ENCODE measurements at regions not wholly inside any gene's neighbourhood (a gene's known extent, or its start where the extent isn't known, plus 50 kb on each side); places are given as distances from the start of the nearest gene placed in this dataset.
A peak's percentile ranks its signal among the peaks of the same experiment; 100 is the strongest.

DNA sequence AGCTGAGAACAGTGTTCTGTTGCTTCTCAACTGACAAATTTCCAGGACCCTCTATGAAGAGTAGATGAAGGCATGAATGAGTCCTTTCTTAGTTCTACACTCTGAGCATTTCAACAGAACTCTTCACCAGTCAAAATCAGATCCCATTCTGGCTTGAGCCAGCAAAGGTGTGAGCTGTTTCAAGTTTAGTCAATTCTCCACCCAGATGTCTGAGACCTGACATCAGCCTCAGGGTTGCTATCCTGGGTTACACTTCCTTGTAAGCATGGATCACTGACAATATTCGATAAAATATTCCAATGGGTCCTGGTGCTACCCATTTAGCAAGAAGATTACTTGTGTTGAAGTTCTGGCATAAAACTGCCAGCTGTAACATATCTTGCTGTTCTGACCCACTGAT is 97.6 kb upstream of the PPP2R3A start:
- no CpG with 5 or more reads among the region's 1 CpG for whole genome bisulfite sequencing (ENCODE audit: insufficient coverage, insufficient read length)
- Histone ChIP-seq H3K27ac (ENCODE audit: low read length) (no peak overlapping the region), H3K9me3 (ENCODE audit: control insufficient read depth, insufficient read depth, low read length) (no peaks in the 10 kb centered on the region), H3K27me3 (ENCODE audit: control insufficient read depth, insufficient read depth, low read length) (no peaks in the 10 kb centered on the region), H3K4me3 (ENCODE audit: low read length) (no peak overlapping the region), H3K4me1 (ENCODE audit: control insufficient read depth, insufficient read depth, low read length) (no peaks in the 10 kb centered on the region), H3K36me3 (ENCODE audit: control insufficient read depth, insufficient read depth, low read length) (no peaks in the 10 kb centered on the region)
- no peak for DNase-seq (ENCODE audit: low read depth, low spot score)

GRCh38 chr3:135868801-135869200 is 96.7 kb upstream of the PPP2R3A start:
- Histone ChIP-seq H3K27ac (ENCODE audit: low read length) (no peak overlapping the region), H3K36me3 (ENCODE audit: control insufficient read depth, insufficient read depth, low read length) (no peaks in the 10 kb centered on the region), H3K4me3 (ENCODE audit: low read length) (no peak overlapping the region), H3K4me1 (ENCODE audit: control insufficient read depth, insufficient read depth, low read length) (no peaks in the 10 kb centered on the region), H3K9me3 (ENCODE audit: control insufficient read depth, insufficient read depth, low read length) (no peaks in the 10 kb centered on the region), H3K27me3 (ENCODE audit: control insufficient read depth, insufficient read depth, low read length) (no peaks in the 10 kb centered on the region)
- no CpG with 5 or more reads among the region's 3 CpGs for WGBS (ENCODE audit: insufficient coverage, insufficient read length)
- DNase-seq (ENCODE audit: low read depth, low spot score), result no peak

- Histone ChIP-seq H3K9me3 (ENCODE audit: control insufficient read depth, insufficient read depth, low read length) (no peaks in the 10 kb centered on the region), H3K4me1 (ENCODE audit: control insufficient read depth, insufficient read depth, low read length) (no peaks in the 10 kb centered on the region), H3K4me3 (ENCODE audit: low read length) (no peak overlapping the region), H3K27ac (ENCODE audit: low read length) (no peak overlapping the region), H3K27me3 (ENCODE audit: control insufficient read depth, insufficient read depth, low read length) (no peaks in the 10 kb centered on the region), H3K36me3 (ENCODE audit: control insufficient read depth, insufficient read depth, low read length) (no peaks in the 10 kb centered on the region)
- no peak for DNase-seq (ENCODE audit: low read depth, low spot score)
- no CpG with 5 or more reads among the region's 2 CpGs for WGBS (ENCODE audit: insufficient coverage, insufficient read length)
Measured at GRCh38 chr3:135869439-135870105, 96.0 kb upstream of the PPP2R3A start.

DNA sequence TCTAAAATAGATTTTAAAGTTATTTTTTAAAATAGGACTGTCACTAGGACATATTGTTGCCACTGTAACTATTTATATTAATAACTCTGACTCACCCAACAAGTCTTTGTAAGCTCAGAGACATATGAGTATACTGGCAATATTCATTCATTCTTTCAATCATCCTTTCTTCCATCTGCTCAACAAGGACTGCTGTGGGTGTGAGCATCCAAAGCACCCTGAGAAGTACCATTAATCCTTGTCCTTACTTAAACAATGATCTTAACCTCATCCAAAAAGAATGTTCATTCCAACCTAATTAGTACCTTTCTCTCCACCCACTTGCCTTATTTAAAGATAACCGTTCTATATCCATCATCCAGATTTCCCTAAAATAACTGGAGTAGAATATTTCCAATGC is 94.2 kb upstream of the PPP2R3A start:
- no CpG with 5 or more reads among the region's 1 CpG for WGBS (ENCODE audit: insufficient coverage, insufficient read length)
- no peak for DNase-seq (ENCODE audit: low read depth, low spot score)
- no peaks in the 10 kb centered on the region for H3K36me3 ChIP-seq (ENCODE audit: control insufficient read depth, insufficient read depth, low read length)
- H3K4me1 ChIP-seq (ENCODE audit: control insufficient read depth, insufficient read depth, low read length), result no peaks in the 10 kb centered on the region
- no peaks in the 10 kb centered on the region for H3K9me3 ChIP-seq (ENCODE audit: control insufficient read depth, insufficient read depth, low read length)
- H3K27me3 ChIP-seq (ENCODE audit: control insufficient read depth, insufficient read depth, low read length), result no peaks in the 10 kb centered on the region
- no peak overlapping the region for H3K27ac ChIP-seq (ENCODE audit: low read length)
- H3K4me3 ChIP-seq (ENCODE audit: low read length), result no peak overlapping the region

GRCh38 chr3:135874035-135874434 is 91.5 kb upstream of the PPP2R3A start:
- no peaks in the 10 kb centered on the region for H3K36me3 ChIP-seq (ENCODE audit: control insufficient read depth, insufficient read depth, low read length)
- no peaks in the 10 kb centered on the region for H3K4me1 ChIP-seq (ENCODE audit: control insufficient read depth, insufficient read depth, low read length)
- H3K4me3 ChIP-seq (ENCODE audit: low read length), result no peak overlapping the region
- no peaks in the 10 kb centered on the region for H3K27me3 ChIP-seq (ENCODE audit: control insufficient read depth, insufficient read depth, low read length)
- WGBS (ENCODE audit: insufficient coverage, insufficient read length), result no CpG with 5 or more reads among the region's 2 CpGs
- no peaks in the 10 kb centered on the region for H3K9me3 ChIP-seq (ENCODE audit: control insufficient read depth, insufficient read depth, low read length)
- DNase-seq (ENCODE audit: low read depth, low spot score), result no peak
- H3K27ac ChIP-seq (ENCODE audit: low read length), result no peak overlapping the region

- no peak for DNase-seq (ENCODE audit: low read depth, low spot score)
- Histone ChIP-seq H3K36me3 (ENCODE audit: control insufficient read depth, insufficient read depth, low read length) (no peaks in the 10 kb centered on the region), H3K4me3 (ENCODE audit: low read length) (no peak overlapping the region), H3K9me3 (ENCODE audit: control insufficient read depth, insufficient read depth, low read length) (no peaks in the 10 kb centered on the region), H3K4me1 (ENCODE audit: control insufficient read depth, insufficient read depth, low read length) (no peaks in the 10 kb centered on the region), H3K27me3 (ENCODE audit: control insufficient read depth, insufficient read depth, low read length) (no peaks in the 10 kb centered on the region), H3K27ac (ENCODE audit: low read length) (no peak overlapping the region)
- no CpG with 5 or more reads among the region's 3 CpGs for WGBS (ENCODE audit: insufficient coverage, insufficient read length)
Measured at GRCh38 chr3:135878501-135878900, 87.0 kb upstream of the PPP2R3A start.

DNA sequence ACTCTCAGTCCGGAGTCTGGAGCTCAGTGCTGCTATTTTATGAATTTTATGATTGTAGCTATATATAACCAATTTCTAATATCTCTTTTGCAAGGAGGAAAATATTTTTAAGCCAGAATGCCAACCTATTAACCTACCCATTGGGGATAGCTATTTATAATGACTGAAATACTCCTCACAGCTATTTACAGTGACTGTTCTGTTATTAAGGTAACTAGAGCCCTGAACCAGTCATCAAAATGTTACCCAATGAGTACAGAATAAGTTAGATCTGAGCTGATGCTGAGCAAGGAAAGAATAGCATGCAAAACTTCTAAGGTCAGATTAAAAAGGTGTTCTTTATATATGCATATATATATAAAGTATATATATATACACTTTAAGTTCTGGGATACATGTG is 79.6 kb upstream of the PPP2R3A start:
- Histone ChIP-seq H3K4me1 (ENCODE audit: control insufficient read depth, insufficient read depth, low read length) (0 out of 2 replicates have a peak, but pooled peaks cover 1% of the 10 kb centered on the region), H3K27me3 (ENCODE audit: control insufficient read depth, insufficient read depth, low read length) (no peaks in the 10 kb centered on the region), H3K27ac (ENCODE audit: low read length) (no peak overlapping the region), H3K36me3 (ENCODE audit: control insufficient read depth, insufficient read depth, low read length) (no peaks in the 10 kb centered on the region), H3K9me3 (ENCODE audit: control insufficient read depth, insufficient read depth, low read length) (no peaks in the 10 kb centered on the region), H3K4me3 (ENCODE audit: low read length) (no peak overlapping the region)
- no CpG with 5 or more reads among the region's 1 CpG for WGBS (ENCODE audit: insufficient coverage, insufficient read length)
- no peak for DNase-seq (ENCODE audit: low read depth, low spot score)

DNA sequence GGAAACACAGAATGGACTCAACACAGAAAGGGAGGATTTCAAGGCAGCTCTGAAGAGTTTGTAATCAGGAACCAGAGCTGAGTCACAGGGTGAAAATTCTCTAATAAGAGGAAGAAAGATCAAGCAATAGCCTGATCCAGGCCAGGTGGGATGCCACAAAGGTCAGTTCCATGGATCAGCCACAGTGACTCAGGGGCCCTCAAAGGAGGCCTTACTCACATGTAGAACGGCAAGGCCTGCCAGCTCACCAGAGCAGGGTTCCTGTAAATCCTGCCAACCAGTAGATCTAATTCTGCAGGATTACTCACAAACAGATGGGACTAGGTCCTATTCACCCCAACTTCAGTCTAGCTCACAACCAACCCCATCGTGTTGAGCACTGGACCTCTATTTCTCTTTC is 78.3 kb upstream of the PPP2R3A start:
- Histone ChIP-seq H3K27me3 (ENCODE audit: control insufficient read depth, insufficient read depth, low read length) (no peaks in the 10 kb centered on the region), H3K4me3 (ENCODE audit: low read length) (no peak overlapping the region), H3K36me3 (ENCODE audit: control insufficient read depth, insufficient read depth, low read length) (no peaks in the 10 kb centered on the region), H3K9me3 (ENCODE audit: control insufficient read depth, insufficient read depth, low read length) (no peaks in the 10 kb centered on the region), H3K27ac (ENCODE audit: low read length) (no peak overlapping the region), H3K4me1 (ENCODE audit: control insufficient read depth, insufficient read depth, low read length) (0 out of 2 replicates have a peak, but pooled peaks cover 1% of the 10 kb centered on the region)
- DNase-seq (ENCODE audit: low read depth, low spot score), result no peak
- no CpG with 5 or more reads among the region's 2 CpGs for WGBS (ENCODE audit: insufficient coverage, insufficient read length)

DNA sequence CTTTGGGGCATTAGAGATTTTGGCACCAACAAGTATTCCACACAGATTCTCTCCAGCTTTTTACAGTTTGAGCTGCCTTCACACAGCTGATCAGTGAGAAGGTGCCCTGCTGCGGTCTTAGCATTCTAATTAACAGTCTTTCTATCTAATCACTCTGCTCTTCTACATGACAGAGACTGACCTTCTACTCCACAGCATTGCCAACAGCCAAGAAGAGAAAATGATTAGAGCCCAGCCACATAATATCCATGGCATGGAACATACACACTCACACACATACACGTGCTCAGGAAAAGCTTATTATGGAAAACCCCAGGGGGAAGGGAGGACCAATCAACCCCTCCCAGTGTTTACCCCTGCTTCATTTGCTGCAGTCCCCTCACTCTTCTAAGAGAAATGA is 76.1 kb upstream of the PPP2R3A start:
- WGBS (ENCODE audit: insufficient coverage, insufficient read length), result no CpG with 5 or more reads among the region's 2 CpGs
- Histone ChIP-seq H3K9me3 (ENCODE audit: control insufficient read depth, insufficient read depth, low read length) (no peaks in the 10 kb centered on the region), H3K4me1 (ENCODE audit: control insufficient read depth, insufficient read depth, low read length) (0 out of 2 replicates have a peak, but pooled peaks cover 1% of the 10 kb centered on the region), H3K27ac (ENCODE audit: low read length) (no peak overlapping the region), H3K4me3 (ENCODE audit: low read length) (no peak overlapping the region), H3K36me3 (ENCODE audit: control insufficient read depth, insufficient read depth, low read length) (no peaks in the 10 kb centered on the region), H3K27me3 (ENCODE audit: control insufficient read depth, insufficient read depth, low read length) (no peaks in the 10 kb centered on the region)
- DNase-seq (ENCODE audit: low read depth, low spot score), result no peak

DNA sequence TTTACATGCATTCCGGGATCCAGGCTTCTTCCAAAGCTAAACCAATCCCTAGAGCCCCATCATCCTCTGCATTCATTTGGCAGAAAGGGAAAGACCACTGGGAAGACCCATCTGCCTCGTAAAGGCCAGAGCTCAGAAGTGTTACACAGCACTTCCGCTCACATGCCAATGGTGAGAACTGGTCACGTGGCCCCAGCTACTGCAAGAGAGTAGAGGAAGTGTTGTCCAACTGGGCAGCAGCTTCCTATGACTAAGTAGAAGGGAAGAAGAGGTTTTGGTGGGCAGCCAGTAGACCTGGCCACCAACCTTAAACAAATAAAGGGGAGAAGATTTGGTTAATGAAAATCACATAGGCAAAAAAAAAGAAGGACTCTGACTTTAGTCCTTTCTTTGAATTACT is 74.4 kb upstream of the PPP2R3A start:
- 0 out of 2 replicates have a peak, but pooled peaks cover 1% of the 10 kb centered on the region for H3K4me1 ChIP-seq (ENCODE audit: control insufficient read depth, insufficient read depth, low read length)
- no peak overlapping the region for H3K27ac ChIP-seq (ENCODE audit: low read length)
- H3K36me3 ChIP-seq (ENCODE audit: control insufficient read depth, insufficient read depth, low read length), result no peaks in the 10 kb centered on the region
- no peak overlapping the region for H3K4me3 ChIP-seq (ENCODE audit: low read length)
- DNase-seq (ENCODE audit: low read depth, low spot score), result no peak
- H3K27me3 ChIP-seq (ENCODE audit: control insufficient read depth, insufficient read depth, low read length), result no peaks in the 10 kb centered on the region
- H3K9me3 ChIP-seq (ENCODE audit: control insufficient read depth, insufficient read depth, low read length), result no peaks in the 10 kb centered on the region
- WGBS (ENCODE audit: insufficient coverage, insufficient read length), result no CpG with 5 or more reads among the region's 4 CpGs

- no CpG with 5 or more reads among the region's 3 CpGs for WGBS (ENCODE audit: insufficient coverage, insufficient read length)
Measured at GRCh38 chr3:135895106-135895733, 70.3 kb upstream of the PPP2R3A start.

More at GRCh38 chr3:135895106-135895733, 70.3 kb upstream of the PPP2R3A start:
- peak; percentile 67 for DNase-seq (ENCODE audit: low read depth, low spot score)
- H3K4me1 ChIP-seq (ENCODE audit: control insufficient read depth, insufficient read depth, low read length), result no peaks in the 10 kb centered on the region
- H3K9me3 ChIP-seq (ENCODE audit: control insufficient read depth, insufficient read depth, low read length), result no peaks in the 10 kb centered on the region
- no peak overlapping the region for H3K4me3 ChIP-seq (ENCODE audit: low read length)
- H3K27me3 ChIP-seq (ENCODE audit: control insufficient read depth, insufficient read depth, low read length), result no peaks in the 10 kb centered on the region
- no peak overlapping the region for H3K27ac ChIP-seq (ENCODE audit: low read length)
- no peaks in the 10 kb centered on the region for H3K36me3 ChIP-seq (ENCODE audit: control insufficient read depth, insufficient read depth, low read length)
